ENCODE measurements at regions not wholly inside any gene's neighbourhood (a gene's known extent, or its start where the extent isn't known, plus 50 kb on each side); places are given as distances from the start of the nearest gene placed in this dataset.

DNA sequence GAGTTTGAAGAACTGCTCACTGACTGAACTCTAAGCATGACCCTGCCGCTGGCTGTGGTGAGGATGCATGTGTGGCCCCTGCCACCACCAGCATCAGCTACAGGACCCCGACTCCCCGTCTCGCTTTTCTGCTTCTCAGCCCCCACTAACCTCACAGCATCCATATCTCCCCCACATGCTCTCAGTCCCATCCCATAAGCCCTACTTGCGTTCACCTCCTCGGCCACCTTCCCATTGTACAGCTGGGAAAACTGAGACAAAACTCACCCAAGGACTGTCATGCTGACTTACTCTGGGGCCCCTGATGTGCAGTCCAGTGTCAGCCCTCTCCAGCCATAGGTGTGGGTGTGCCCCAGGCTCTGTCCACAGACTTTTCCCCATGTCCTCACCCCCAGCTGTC lies 104.2 kb upstream of the SH3BP4 start:
- H3K9me3 ChIP-seq = no peaks in the 10 kb centered on the region
- DNase-seq (ENCODE audit: extremely low spot score in 2 of 2) = no peak
- no peak overlapping the region for H3K4me3 ChIP-seq
- intact Hi-C loops (cut with DNase I) = no loop called here
- TF ChIP-seq POLR2AphosphoS5 (IDR thresholded peaks at IDR 0.05; ENCODE audit: insufficient read depth in 1 of 2, low read depth in 1 of 2) (no peak), POLR2A (IDR thresholded peaks at IDR 0.05) (no peak)
- TF ChIP-seq, protein P1, sequence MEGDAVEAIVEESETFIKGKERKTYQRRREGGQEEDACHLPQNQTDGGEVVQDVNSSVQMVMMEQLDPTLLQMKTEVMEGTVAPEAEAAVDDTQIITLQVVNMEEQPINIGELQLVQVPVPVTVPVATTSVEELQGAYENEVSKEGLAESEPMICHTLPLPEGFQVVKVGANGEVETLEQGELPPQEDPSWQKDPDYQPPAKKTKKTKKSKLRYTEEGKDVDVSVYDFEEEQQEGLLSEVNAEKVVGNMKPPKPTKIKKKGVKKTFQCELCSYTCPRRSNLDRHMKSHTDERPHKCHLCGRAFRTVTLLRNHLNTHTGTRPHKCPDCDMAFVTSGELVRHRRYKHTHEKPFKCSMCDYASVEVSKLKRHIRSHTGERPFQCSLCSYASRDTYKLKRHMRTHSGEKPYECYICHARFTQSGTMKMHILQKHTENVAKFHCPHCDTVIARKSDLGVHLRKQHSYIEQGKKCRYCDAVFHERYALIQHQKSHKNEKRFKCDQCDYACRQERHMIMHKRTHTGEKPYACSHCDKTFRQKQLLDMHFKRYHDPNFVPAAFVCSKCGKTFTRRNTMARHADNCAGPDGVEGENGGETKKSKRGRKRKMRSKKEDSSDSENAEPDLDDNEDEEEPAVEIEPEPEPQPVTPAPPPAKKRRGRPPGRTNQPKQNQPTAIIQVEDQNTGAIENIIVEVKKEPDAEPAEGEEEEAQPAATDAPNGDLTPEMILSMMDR (IDR thresholded peaks at IDR 0.05) = no peak
- no peaks in the 10 kb centered on the region for H3K36me3 ChIP-seq
- H3K4me1 ChIP-seq = no peaks in the 10 kb centered on the region
- H3K27ac ChIP-seq = no peak overlapping the region
- no peaks in the 10 kb centered on the region for H3K27me3 ChIP-seq

DNA sequence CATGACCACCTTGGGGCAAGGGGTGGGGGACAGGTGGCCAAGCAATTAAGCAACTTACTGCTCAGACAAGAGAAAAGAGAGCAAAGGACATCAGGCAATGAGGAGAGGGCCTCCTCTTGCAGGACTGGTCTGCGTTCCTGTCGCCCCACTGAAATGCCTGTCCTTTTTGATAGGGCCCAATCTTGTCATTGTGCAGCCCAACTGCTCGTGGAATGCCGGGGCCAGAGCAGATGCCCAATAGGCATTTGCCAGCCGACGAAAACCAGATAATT lies 104.5 kb upstream of the SH3BP4 start:
- TF ChIP-seq, protein P1 (IDR thresholded peaks at IDR 0.05) = no peak
- TF ChIP-seq POLR2AphosphoS5 (IDR thresholded peaks at IDR 0.05; ENCODE audit: insufficient read depth in 1 of 2, low read depth in 1 of 2) (no peak), POLR2A (IDR thresholded peaks at IDR 0.05) (no peak)
- intact Hi-C loops (cut with DNase I) = no loop called here
- Histone ChIP-seq H3K4me1 (no peaks in the 10 kb centered on the region), H3K4me3 (no peak overlapping the region), H3K9me3 (no peaks in the 10 kb centered on the region), H3K27ac (no peak overlapping the region), H3K27me3 (no peaks in the 10 kb centered on the region), H3K36me3 (no peaks in the 10 kb centered on the region)
- DNase-seq (ENCODE audit: extremely low spot score in 2 of 2) = no peak

DNA sequence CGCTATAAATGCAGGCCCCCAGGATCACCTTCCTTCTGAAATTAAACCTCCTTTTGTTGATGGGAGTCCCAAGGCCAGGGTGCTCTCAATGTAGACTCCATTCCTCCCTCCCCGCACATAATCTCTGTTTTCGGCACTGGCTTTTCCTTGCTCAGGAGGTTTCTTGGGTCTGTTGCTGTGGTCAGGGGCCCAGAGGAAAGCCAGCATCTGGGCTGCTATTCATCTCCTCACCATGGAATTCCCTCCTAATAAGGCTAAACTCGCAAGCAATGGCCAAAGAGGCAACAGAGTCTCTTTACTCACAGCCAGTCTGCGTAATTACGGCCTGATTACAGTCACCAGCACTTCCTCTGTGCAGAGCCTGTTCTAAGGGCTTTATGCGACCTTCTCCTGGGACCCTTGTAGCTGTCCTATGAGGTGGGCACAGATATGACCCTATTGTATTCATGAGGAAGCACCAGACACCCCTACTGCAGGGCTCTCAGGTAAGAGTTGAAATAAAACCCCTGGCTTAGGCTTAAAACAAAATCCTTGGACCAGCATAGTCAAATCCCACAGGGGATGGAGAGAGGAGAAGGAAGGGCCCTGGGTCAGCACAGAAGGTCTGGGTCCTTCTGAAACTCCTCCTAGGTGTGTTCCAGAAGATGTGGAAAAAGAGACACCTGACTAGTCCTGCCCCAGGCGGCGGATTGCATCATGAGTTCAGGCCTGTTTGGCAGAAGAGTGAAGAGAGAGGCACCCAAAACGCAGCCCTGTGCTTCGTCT lies 105.0 kb upstream of the SH3BP4 start:
- no peak for DNase-seq (ENCODE audit: extremely low spot score in 2 of 2)
- TF ChIP-seq POLR2AphosphoS5 (IDR thresholded peaks at IDR 0.05; ENCODE audit: insufficient read depth in 1 of 2, low read depth in 1 of 2) = no peak
- no peaks in the 10 kb centered on the region for H3K9me3 ChIP-seq

DNA sequence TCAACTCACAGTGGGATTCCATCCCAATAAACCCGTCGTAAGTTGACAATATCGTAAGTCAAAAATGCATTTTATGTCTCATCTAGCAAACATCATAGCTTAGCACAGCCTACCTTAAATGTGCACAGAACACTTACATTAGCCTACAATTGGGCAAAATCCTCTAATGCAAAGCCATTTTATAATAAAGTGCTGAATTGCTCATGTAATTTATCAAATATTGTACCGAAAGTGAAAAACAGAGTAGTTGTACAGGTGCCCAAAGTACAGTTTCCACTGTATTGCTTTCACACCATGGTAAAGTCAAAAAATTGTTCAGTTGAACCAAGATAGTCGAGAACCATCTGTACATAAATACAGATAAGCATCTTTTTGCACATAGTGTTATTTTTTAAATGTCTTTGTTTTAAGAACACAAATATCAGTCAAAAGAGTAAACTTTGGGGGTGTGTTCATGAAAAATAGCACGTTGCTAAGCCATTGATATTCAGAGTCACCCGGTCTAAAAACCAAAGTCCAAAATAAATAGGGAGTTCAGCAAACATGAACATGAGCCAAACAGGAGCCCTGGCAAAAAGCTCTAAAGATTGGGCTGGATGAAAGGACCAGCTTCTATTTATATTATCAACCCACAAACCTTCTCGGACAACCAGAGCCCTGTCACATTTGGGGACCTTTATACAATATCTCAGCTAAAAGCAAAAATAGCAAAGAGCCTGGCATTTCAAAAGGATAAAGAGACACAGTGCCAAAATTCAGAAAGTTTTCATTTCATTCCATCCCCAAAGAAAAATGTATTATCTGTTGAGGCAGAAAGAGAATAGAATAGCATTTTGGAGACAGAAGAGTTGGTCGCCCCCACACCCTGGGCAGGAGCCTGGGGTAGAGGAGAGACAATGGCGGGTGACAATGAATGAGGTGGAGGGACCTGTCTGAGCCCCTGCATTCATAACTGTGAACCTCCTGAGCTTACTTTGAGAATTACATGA lies 105.9 kb upstream of the SH3BP4 start:
- Histone ChIP-seq H3K27ac (no peak overlapping the region), H3K9me3 (no peaks in the 10 kb centered on the region), H3K27me3 (no peaks in the 10 kb centered on the region), H3K4me1 (peaks cover 8% of the 10 kb centered on the region), H3K4me3 (no peak overlapping the region), H3K36me3 (no peaks in the 10 kb centered on the region)
- no peak for TF ChIP-seq POLR2A (IDR thresholded peaks at IDR 0.05)
- TF ChIP-seq, protein P1 (IDR thresholded peaks at IDR 0.05) = no peak
- TF ChIP-seq POLR2AphosphoS5 (IDR thresholded peaks at IDR 0.05; ENCODE audit: insufficient read depth in 1 of 2, low read depth in 1 of 2) = no peak
- no peak for DNase-seq (ENCODE audit: extremely low spot score in 2 of 2)
- intact Hi-C loops (cut with DNase I) = no loop called here

More for the DNA sequence above, 105.0 kb upstream of the SH3BP4 start:
- Histone ChIP-seq H3K27ac (no peak overlapping the region), H3K36me3 (no peaks in the 10 kb centered on the region), H3K4me3 (no peak overlapping the region), H3K4me1 (peaks cover under 1% of the 10 kb centered on the region), H3K27me3 (no peaks in the 10 kb centered on the region)
- intact Hi-C loops (cut with DNase I) = no loop called here

DNA sequence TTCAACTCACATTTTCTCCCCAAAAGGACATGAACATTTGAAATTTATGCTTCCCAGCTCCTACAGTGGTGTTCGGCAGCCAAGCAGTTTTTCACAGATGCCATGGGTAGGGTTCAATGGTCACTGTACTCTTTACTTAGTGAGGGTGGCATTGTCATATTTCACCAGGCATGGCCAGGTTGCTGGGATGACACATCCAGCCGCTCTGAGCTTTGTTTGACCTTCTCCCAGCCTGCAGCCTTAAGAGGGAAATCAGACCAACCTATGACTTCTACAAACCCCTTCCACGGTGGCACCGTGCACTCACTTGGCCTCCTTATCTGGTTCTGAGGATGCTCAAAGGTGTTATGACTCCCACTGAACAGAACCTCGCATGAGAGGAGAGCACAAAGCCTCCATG lies 108.4 kb upstream of the SH3BP4 start:
- DNase-seq (ENCODE audit: extremely low spot score in 2 of 2) = no peak
- no peak for TF ChIP-seq POLR2A (IDR thresholded peaks at IDR 0.05)
- no peak for TF ChIP-seq POLR2AphosphoS5 (IDR thresholded peaks at IDR 0.05; ENCODE audit: insufficient read depth in 1 of 2, low read depth in 1 of 2)
- TF ChIP-seq, protein P1 (IDR thresholded peaks at IDR 0.05) = no peak

More for the DNA sequence above, 108.4 kb upstream of the SH3BP4 start:
- peaks cover 17% of the 10 kb centered on the region for H3K4me1 ChIP-seq
- no peaks in the 10 kb centered on the region for H3K9me3 ChIP-seq
- no peak overlapping the region for H3K4me3 ChIP-seq
- no peaks in the 10 kb centered on the region for H3K27me3 ChIP-seq
- H3K27ac ChIP-seq = no peak overlapping the region
- intact Hi-C loops (cut with DNase I) = no loop called here
- H3K36me3 ChIP-seq = no peaks in the 10 kb centered on the region

All from vagina (tissue), 2 donors.